ENCODE measurements at regions not wholly inside any gene's neighbourhood (a gene's known extent, or its start where the extent isn't known, plus 50 kb on each side); places are given as distances from the start of the nearest gene placed in this dataset.

GRCh38 chr20:12870588-12870987, 138.2 kb upstream of the SPTLC3 start:
- TF ChIP-seq, protein P1, sequence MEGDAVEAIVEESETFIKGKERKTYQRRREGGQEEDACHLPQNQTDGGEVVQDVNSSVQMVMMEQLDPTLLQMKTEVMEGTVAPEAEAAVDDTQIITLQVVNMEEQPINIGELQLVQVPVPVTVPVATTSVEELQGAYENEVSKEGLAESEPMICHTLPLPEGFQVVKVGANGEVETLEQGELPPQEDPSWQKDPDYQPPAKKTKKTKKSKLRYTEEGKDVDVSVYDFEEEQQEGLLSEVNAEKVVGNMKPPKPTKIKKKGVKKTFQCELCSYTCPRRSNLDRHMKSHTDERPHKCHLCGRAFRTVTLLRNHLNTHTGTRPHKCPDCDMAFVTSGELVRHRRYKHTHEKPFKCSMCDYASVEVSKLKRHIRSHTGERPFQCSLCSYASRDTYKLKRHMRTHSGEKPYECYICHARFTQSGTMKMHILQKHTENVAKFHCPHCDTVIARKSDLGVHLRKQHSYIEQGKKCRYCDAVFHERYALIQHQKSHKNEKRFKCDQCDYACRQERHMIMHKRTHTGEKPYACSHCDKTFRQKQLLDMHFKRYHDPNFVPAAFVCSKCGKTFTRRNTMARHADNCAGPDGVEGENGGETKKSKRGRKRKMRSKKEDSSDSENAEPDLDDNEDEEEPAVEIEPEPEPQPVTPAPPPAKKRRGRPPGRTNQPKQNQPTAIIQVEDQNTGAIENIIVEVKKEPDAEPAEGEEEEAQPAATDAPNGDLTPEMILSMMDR (IDR thresholded peaks at IDR 0.05; ENCODE audit: unreplicated experiment in 3 of 3): no peak

GRCh38 chr20:12874933-12875332, 133.8 kb upstream of the SPTLC3 start:
- H3K27ac Mint-ChIP-seq: no peak overlapping the region
- TF ChIP-seq, protein P1 (IDR thresholded peaks at IDR 0.05; ENCODE audit: unreplicated experiment in 3 of 3): no peak
- H3K36me3 Mint-ChIP-seq (ENCODE audit: low read depth): no peaks in the 10 kb centered on the region
- no peak overlapping the region for H3K4me3 Mint-ChIP-seq
- no peaks in the 10 kb centered on the region for H3K27me3 Mint-ChIP-seq (ENCODE audit: low read depth)
- H3K9me3 Mint-ChIP-seq: no peaks in the 10 kb centered on the region
- no peaks in the 10 kb centered on the region for H3K4me1 Mint-ChIP-seq

More at GRCh38 chr20:12870588-12870987, 138.2 kb upstream of the SPTLC3 start:
- Mint-ChIP-seq H3K4me1 (no peaks in the 10 kb centered on the region), H3K36me3 (ENCODE audit: low read depth) (no peaks in the 10 kb centered on the region), H3K27me3 (ENCODE audit: low read depth) (no peaks in the 10 kb centered on the region), H3K27ac (no peak overlapping the region), H3K4me3 (no peak overlapping the region), H3K9me3 (no peaks in the 10 kb centered on the region)

GRCh38 chr20:12875510-12875909, 133.3 kb upstream of the SPTLC3 start:
- Mint-ChIP-seq H3K4me3 (no peak overlapping the region), H3K27me3 (ENCODE audit: low read depth) (no peaks in the 10 kb centered on the region), H3K36me3 (ENCODE audit: low read depth) (no peaks in the 10 kb centered on the region), H3K27ac (no peak overlapping the region), H3K9me3 (no peaks in the 10 kb centered on the region), H3K4me1 (no peaks in the 10 kb centered on the region)
- TF ChIP-seq, protein P1 (IDR thresholded peaks at IDR 0.05; ENCODE audit: unreplicated experiment in 3 of 3): no peak

- no peaks in the 10 kb centered on the region for H3K27me3 Mint-ChIP-seq (ENCODE audit: low read depth)
- no peaks in the 10 kb centered on the region for H3K36me3 Mint-ChIP-seq (ENCODE audit: low read depth)
- no peak overlapping the region for H3K27ac Mint-ChIP-seq
- no peaks in the 10 kb centered on the region for H3K4me1 Mint-ChIP-seq
- no peak overlapping the region for H3K4me3 Mint-ChIP-seq
- H3K9me3 Mint-ChIP-seq: no peaks in the 10 kb centered on the region
- TF ChIP-seq, protein P1 (IDR thresholded peaks at IDR 0.05; ENCODE audit: unreplicated experiment in 3 of 3): no peak
These were observed 125.8 kb upstream of the SPTLC3 start for GRCh38 chr20:12882832-12883506.

DNA sequence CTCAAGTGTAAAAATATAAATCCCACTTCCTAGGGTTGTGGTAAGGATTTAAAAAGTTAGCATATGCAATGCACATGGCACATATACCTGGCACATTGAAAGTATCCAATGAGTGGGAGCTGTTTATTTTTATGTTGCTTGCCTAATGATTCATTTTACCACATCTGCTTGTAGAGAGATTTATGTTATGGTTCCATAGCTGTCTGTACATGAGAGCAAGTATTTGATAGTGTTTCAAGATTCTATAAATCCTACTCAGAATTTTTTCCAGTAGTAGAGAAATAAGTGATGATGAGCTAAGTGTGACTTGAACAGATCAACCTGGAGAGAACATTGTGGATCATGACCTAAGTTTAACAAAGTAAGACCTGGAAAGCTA, 125.3 kb upstream of the SPTLC3 start:
- Mint-ChIP-seq H3K9me3 (no peaks in the 10 kb centered on the region), H3K27ac (no peak overlapping the region), H3K27me3 (ENCODE audit: low read depth) (no peaks in the 10 kb centered on the region), H3K36me3 (ENCODE audit: low read depth) (no peaks in the 10 kb centered on the region), H3K4me3 (no peak overlapping the region), H3K4me1 (no peaks in the 10 kb centered on the region)
- TF ChIP-seq, protein P1 (IDR thresholded peaks at IDR 0.05; ENCODE audit: unreplicated experiment in 3 of 3): no peak

Data from nephron (organoid).